HG03442 (cell line): ENCODE measurements at regions not wholly inside any gene's neighbourhood (a gene's known extent, or its start where the extent isn't known, plus 50 kb on each side); places are given as distances from the start of the nearest gene placed in this dataset.

Experiments
- ATAC-seq: cut with Tn5 transposase; IDR thresholded peaks from one replicate; pipeline ENCODE4 v1.9.1; 2021; ENCODE audit warnings: mild to moderate bottlenecking, moderate library complexity; ENCODE audit not compliant: unreplicated experiment

- ATAC-seq: no peak
These were observed 214.5 kb downstream of the BARX2 start for GRCh38 chr11:129590030-129590752.

DNA sequence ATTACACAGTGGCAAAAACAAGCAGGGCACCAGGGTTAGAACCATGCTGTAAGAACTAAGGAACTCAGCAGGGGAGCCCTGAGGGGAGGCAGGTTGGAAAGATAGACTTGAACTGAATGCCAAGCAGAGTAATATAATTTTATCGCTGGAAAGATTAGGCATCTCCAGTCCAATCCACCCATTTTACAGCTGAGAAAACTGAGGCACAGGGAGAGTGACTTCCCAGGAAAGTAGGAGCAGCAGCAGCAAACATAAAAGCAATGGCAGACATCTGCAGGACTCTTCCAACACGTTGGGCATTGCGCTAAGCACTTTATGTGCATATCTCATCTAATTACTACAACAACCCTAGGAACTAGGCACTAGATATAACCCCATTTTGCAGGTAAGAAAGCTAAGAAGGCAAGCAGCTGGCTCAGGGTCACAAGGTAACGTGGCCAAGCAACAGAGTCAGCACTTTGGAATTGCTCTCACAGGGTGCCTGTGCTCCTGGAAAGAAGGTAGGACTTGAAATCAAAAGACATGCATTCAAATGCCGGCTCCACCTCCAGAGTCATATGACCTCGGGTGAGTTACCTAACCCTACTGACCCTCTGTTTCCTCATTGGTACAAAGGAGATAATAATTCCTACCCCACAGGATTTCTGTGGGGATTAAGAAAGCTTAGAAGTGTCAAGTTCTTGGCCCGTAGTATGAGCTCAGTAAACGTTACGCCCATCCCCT is 215.3 kb downstream of the BARX2 start:
- ATAC-seq: no peak

DNA sequence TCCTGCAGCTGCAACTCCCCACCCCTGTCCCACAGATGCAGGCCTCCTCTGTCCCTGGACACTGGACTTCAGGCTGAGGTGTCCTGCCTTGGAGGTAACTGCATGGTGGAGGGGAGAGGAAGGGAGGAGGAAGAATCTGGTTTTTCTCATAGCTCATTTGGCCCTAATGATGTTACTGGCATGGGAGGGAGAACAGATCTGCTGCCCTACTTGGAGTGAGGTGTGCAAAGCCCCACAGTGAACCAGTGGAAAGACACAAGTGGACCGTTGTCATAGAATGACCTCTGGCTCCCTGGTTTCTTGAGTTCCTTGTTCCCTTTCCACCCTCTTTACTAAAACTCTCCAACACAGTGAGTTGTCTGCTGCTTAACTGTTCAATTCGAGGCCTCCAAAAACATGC is 215.9 kb downstream of the BARX2 start:
- ATAC-seq: no peak

GRCh38 chr11:129592191-129592590 is 216.5 kb downstream of the BARX2 start:
- ATAC-seq: no peak

DNA sequence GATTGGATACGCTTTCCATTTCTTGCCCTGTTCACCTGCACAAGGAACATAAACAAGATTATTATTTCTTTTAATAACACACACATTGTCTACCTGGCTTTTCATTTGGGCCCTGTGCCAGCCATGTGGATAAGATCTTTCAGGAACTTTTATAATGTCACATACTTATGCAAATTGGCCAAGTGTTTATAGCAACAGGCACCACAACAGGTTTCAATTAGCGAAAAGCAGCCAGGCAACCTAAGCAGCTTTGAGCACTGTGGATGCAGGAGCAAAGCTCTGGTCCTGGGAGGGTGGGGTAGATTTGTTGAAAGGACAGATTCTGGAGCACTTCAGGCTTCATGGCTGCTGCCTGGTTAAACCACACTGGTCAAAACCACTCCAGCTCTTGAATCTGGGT is 217.4 kb downstream of the BARX2 start:
- ATAC-seq: no peak

GRCh38 chr11:129595038-129595962 is 219.7 kb downstream of the BARX2 start:
- ATAC-seq: no peak

GRCh38 chr11:129596351-129596750 is 219.3 kb upstream of the TMEM45B start:
- ATAC-seq: no peak

GRCh38 chr11:129598378-129598777 is 217.3 kb upstream of the TMEM45B start:
- ATAC-seq: no peak

- ATAC-seq: no peak
These were observed 209.8 kb upstream of the TMEM45B start for GRCh38 chr11:129605815-129606214.

DNA sequence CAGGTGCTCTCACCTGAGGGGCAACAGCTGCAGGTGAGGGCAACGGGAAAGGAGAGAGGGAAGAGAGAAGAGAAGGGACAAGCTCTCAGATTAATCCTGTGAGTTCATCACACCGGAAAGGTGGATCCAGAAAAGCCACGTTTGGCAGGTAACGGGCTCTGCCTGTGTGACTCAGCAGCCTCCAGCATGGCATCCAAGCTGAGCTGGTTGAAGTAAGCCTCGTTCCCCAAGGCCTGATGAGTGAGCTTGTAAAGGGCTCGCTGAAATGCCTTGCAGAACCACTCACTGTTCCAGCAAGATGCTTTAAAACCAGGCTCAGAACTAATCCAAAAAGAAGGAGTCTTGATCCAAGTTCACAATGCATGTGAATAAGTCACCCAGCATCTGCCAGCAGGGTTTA is 206.9 kb upstream of the TMEM45B start:
- ATAC-seq: no peak

DNA sequence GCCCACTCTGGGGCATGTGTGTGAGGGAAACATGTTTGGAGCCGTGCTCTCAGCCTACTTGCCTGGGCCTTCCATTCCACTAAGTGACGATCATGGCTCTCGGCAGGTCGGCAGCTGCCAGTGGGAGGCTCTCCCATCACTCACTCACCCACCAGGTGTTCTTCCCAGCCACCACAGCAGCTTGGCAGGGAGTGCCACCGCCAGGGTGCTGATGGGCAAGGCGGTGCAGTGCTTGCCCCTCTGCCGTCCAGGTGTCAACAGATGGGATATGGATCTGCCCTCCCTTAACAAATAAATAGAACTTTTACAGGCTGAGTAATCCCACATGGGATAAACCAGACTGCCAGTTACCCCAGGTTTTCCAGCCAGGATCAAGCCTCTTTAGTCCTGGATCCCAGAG is 205.5 kb upstream of the TMEM45B start:
- no peak for ATAC-seq

DNA sequence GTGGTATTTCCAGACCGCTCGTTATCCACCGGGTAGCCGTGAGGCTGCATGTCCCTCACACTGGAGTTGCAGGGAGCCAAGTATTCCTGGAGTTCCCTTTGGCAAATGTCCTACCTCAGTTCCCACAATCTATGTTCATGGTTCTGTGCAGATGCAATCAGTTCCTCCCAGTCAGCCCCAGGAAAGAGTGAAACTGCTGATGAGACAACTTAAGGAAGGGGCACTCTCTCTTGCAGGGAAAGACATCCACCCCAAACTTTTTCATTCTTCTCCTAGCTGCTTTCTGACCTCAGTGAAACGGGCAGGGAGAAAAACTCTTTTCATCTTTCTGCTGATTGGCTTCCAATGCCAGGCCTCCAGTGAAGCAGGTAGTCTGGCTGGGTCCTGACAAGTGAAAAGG is 205.1 kb upstream of the TMEM45B start:
- no peak for ATAC-seq

- ATAC-seq: no peak
These were observed 203.8 kb upstream of the TMEM45B start for GRCh38 chr11:129611661-129612446.

DNA sequence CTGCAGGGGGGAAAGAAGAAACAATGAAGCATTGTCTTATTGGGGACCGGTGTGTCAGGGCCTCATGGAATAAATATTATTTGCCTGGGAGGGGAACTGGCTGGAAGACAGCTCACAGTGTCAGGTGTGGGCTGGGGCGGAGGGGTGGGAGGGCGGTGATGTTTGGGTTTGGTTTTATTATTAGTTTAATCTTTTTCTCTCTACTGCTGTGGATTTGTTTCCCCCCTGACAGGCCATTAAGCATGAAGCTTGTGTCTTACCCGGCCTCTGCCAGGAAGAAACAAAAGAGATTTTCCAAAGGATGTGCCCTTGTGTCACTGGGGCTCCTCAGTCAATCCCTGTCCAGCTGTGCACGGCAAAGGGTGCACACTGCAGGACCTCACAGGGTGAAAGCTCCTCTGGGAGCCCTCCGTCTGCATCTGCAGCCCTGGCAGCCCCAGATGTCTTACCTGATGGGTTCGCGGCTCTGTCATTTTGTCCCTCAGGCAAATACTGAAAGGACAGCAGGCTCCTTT is 203.1 kb upstream of the TMEM45B start:
- ATAC-seq: no peak

- ATAC-seq: no peak
These were observed 202.6 kb upstream of the TMEM45B start for GRCh38 chr11:129613071-129613470.

DNA sequence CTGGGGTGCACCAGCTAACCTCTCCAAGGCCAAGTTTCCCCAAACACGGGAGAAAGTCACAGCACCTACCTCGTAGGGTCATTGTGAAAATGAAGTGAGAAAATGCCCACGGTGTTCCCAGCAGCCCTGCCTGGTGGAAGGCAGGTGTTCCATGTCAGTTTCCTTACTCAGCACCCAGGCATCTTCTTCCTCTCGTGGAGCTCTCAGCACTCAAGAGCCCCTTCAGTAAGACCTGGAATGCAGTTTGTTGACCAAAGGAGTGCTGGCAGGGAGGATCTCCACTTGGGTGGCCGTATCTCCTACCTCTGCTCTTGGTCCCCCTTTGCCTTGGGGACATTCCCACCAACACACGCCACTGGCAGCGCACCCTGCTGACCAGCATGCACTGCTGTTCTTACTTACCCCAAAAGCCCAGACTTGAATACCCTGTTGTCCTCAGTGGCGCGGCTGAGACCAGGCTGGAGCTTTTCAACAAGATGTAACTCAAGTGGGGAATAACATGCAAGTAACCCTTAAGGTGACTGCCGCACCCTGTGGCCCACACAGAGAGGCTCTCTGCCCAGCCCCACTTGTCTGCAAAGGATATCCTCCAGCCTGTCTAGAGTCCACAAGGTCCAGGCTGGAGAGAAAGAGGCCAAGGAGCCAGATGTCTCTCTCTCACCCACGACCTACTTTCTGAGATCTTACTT is 201.2 kb upstream of the TMEM45B start:
- ATAC-seq: no peak

GRCh38 chr11:129618046-129618569 is 197.5 kb upstream of the TMEM45B start:
- ATAC-seq: no peak

GRCh38 chr11:129620237-129621104 is 195.2 kb upstream of the TMEM45B start:
- no peak for ATAC-seq

DNA sequence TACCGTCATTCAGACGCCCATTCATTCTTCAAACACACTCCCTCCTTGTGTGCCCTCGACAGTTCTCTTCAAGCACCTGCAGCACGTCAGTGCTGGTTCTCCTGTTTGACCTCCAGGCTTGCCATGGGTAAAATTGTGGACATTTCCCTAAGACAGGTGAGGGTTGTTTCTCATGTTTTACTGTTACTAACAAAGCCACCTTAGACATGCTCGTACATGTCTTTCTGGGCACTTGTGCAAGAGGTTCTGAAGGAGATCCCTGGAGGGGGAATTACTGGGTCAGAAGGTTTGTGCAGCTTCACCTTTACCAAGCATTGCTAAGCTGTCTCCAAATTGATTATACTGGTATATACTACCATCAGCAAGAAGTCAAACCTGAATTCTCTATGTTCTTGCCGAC is 189.7 kb upstream of the TMEM45B start:
- ATAC-seq: no peak
